DOHH2 (cell line): ENCODE measurements at regions not wholly inside any gene's neighbourhood (a gene's known extent, or its start where the extent isn't known, plus 50 kb on each side); places are given as distances from the start of the nearest gene placed in this dataset.

ENCODE experiments used
- H3F3A ChIP-seq: fragments of 200-600 bp; sonication (generic), shearing (Covaris generic); 2 replicates; pipeline ENCODE4 v1.6.0; 2016; ENCODE audit warnings: antibody characterized with exemption, mild to moderate bottlenecking; ENCODE audit not compliant: control insufficient read depth, insufficient read depth
- H3K27ac ChIP-seq: fragments of 200-600 bp; sonication (generic); 2 replicates; pipeline ENCODE4 v1.5.1; 2014; ENCODE audit warnings: low read depth, mild to moderate bottlenecking, low read length, moderate library complexity
- H3K27me3 ChIP-seq: fragments of 200-600 bp; sonication (generic); 2 replicates; pipeline ENCODE4 v1.6.1; 2014; ENCODE audit warnings: mild to moderate bottlenecking, low read length, mixed read lengths; ENCODE audit not compliant: control insufficient read depth
- H3K36me3 ChIP-seq: fragments of 200-600 bp; sonication (generic); 2 replicates; pipeline ENCODE4 v1.6.1; 2014; ENCODE audit warnings: mild to moderate bottlenecking, low read length, moderate library complexity, mixed read lengths; ENCODE audit not compliant: control insufficient read depth
- H3K4me1 ChIP-seq: fragments of 200-600 bp; sonication (generic); 2 replicates; pipeline ENCODE4 v1.6.1; 2014; ENCODE audit warnings: mild to moderate bottlenecking, low read length, mixed read lengths; ENCODE audit not compliant: control insufficient read depth
- H3K4me2 ChIP-seq: fragments of 200-600 bp; sonication (generic); 2 replicates; pipeline ENCODE4 v1.6.0; 2014; ENCODE audit warnings: mild to moderate bottlenecking, low read length, moderate library complexity
- H3K4me3 ChIP-seq: fragments of 200-600 bp; sonication (generic); 2 replicates; pipeline ENCODE4 v1.5.1; 2014; ENCODE audit warnings: mild to moderate bottlenecking, low read length, mixed read lengths
- H3K79me2 ChIP-seq: fragments of 200-600 bp; sonication (generic); 2 replicates; pipeline ENCODE4 v1.6.1; 2014; ENCODE audit warnings: mild to moderate bottlenecking, low read length, mixed read lengths; ENCODE audit not compliant: control insufficient read depth
- H3K9me2 ChIP-seq: fragments of 200-600 bp; sonication (generic); replicated peaks from 2 replicates; pipeline ENCODE4 v1.6.1; 2014; ENCODE audit warnings: mild to moderate bottlenecking, low read length, mixed read lengths; ENCODE audit not compliant: control insufficient read depth
- H3K9me3 ChIP-seq: fragments of 200-600 bp; sonication (generic); 2 replicates; pipeline ENCODE4 v1.6.1; 2014; ENCODE audit warnings: antibody characterized with exemption, low read length, mixed read lengths; ENCODE audit not compliant: control insufficient read depth, insufficient read depth
- H4K20me1 ChIP-seq: fragments of 200-600 bp; sonication (generic); 2 replicates; pipeline ENCODE4 v1.6.0; 2014; ENCODE audit warnings: low read depth, mild to moderate bottlenecking, antibody characterized with exemption, low read length, moderate library complexity; ENCODE audit not compliant: control insufficient read depth, insufficient read depth
- CTCF ChIP-seq: fragments of 200-600 bp; sonication (generic); IDR thresholded peaks from one replicate; pipeline ENCODE4 v1.5.1; 2014; ENCODE audit warnings: antibody characterized with exemption, mild to moderate bottlenecking, low read depth, low read length; ENCODE audit not compliant: poor library complexity, severe bottlenecking
- EZH2phosphoT487 ChIP-seq: fragments of 200-600 bp; sonication (generic); IDR thresholded peaks from 2 replicates; pipeline ENCODE4 v1.6.1; 2017; ENCODE audit warnings: borderline replicate concordance, mild to moderate bottlenecking, antibody characterized with exemption, low read length, moderate library complexity, mixed read lengths

- Histone ChIP-seq H3K79me2 (no peaks in the 10 kb centered on the region), H3K4me3 (no peak overlapping the region), H3K4me1 (no peaks in the 10 kb centered on the region), H3K27ac (no peak overlapping the region), H3K36me3 (no peaks in the 10 kb centered on the region), H3K4me2 (no peak overlapping the region), H3F3A (no peaks in the 10 kb centered on the region), H3K9me3 (no peaks in the 10 kb centered on the region), H3K9me2 (no peaks in the 10 kb centered on the region), H4K20me1 (no peaks in the 10 kb centered on the region), H3K27me3 (peaks cover 4% of the 10 kb centered on the region; the same call in 1 of the 2 replicates)
- TF ChIP-seq EZH2phosphoT487 (no peak), CTCF (no peak)
These were observed 131.7 kb downstream of the SLC16A9 start for GRCh38 chr10:59577984-59578383.

DNA sequence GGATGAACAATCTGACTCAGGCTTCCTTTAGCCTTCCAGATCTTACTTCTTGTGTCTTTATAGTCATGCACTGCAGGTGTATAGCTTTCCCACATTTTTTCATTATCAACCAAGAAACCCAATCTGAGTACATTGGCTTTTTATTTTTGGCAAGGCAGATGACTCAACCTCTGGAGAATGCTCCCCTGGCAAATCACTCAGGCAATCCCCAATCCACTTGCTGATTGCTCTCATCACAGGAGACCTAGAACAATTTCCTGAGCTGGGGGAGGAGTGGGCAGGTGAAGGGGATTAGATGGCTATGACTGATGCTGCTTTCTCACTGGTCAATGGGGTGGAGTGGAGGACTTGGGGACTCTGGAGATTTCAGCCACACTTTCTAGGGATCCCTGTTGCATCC is 134.4 kb downstream of the SLC16A9 start:
- Histone ChIP-seq H3K9me2 (no peaks in the 10 kb centered on the region), H3K27ac (no peak overlapping the region), H4K20me1 (no peaks in the 10 kb centered on the region), H3K4me2 (no peak overlapping the region), H3K27me3 (peaks cover 9% of the 10 kb centered on the region; the same call in 1 of the 2 replicates), H3K9me3 (no peaks in the 10 kb centered on the region), H3F3A (no peaks in the 10 kb centered on the region), H3K4me3 (no peak overlapping the region), H3K36me3 (no peaks in the 10 kb centered on the region), H3K4me1 (no peaks in the 10 kb centered on the region), H3K79me2 (no peaks in the 10 kb centered on the region)
- TF ChIP-seq CTCF (no peak), EZH2phosphoT487 (no peak)

GRCh38 chr10:59563531-59563930 is 146.1 kb downstream of the SLC16A9 start:
- H3K27me3 ChIP-seq = no peaks in the 10 kb centered on the region

More at GRCh38 chr10:59563531-59563930, 146.1 kb downstream of the SLC16A9 start:
- H3K4me1 ChIP-seq = no peaks in the 10 kb centered on the region
- no peaks in the 10 kb centered on the region for H3K9me3 ChIP-seq
- no peaks in the 10 kb centered on the region for H3K9me2 ChIP-seq
- no peaks in the 10 kb centered on the region for H3K36me3 ChIP-seq
- no peak overlapping the region for H3K27ac ChIP-seq
- no peaks in the 10 kb centered on the region for H3K79me2 ChIP-seq
- H3F3A ChIP-seq = no peaks in the 10 kb centered on the region
- no peak overlapping the region for H3K4me2 ChIP-seq
- TF ChIP-seq EZH2phosphoT487 = no peak
- no peak for TF ChIP-seq CTCF
- H4K20me1 ChIP-seq = no peaks in the 10 kb centered on the region
- no peak overlapping the region for H3K4me3 ChIP-seq
